ENCODE measurements at regions not wholly inside any gene's neighbourhood (a gene's known extent, or its start where the extent isn't known, plus 50 kb on each side); places are given as distances from the start of the nearest gene placed in this dataset.
"Not testable (repeated sequence)": the region's sequence is repeated elsewhere in the genome, so short reads cannot be mapped to it uniquely, and the experiment has no call there.

DNA sequence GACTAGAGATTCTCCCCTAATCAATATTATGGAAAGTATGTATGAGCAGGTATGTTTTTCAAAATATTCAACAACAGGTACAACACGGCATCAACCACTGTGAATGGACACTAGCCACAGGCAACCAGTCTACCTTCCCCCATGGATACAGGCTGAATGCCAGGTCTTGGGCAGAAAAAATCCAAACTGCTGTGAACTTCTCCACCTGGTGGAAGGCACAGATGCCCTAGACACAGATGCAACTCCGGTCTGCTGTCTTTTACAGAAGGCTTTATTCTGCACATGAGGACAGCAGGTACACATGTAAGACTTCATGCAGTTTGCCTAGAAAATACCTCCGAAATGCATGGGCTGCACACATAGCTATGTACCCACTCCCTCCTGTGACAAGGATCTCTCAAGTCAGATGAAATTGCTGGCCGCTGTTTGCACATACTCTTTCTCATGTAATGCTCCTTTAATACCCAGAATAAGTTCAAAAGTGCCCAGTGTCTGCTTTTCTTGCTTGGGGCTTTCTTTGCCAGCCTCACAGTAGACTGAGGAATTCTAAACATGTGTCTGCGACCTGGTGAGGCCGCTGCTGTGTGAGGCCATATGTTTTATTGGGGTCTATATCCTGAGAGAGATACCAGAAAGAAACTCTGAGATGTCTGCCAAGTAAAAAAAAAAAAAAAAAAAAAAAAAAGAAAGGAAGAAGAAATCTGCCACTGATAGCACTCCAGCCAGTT lies 325.9 kb downstream of the FOXO1 start:
- no peak for DNase-seq (ENCODE audit: low read depth)

DNA sequence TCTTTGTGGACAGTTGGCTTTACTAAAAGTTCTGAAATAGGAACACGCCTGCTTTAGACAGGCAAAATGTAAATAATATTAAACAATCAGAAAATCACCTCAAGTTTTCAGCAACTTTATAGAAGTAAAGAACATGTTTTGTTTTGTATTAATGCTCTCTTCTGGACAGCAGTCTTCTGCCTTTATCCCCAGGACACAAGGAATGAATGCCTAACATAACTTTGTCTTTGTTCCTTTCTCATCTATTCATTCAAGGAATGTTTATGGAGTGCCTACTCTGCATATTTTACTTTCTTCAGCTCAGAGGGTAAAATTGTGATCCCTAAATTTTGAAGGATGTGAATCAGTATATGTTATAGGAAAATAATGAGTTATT lies 325.4 kb downstream of the FOXO1 start:
- DNase-seq (ENCODE audit: low read depth): peak; percentile 0

DNA sequence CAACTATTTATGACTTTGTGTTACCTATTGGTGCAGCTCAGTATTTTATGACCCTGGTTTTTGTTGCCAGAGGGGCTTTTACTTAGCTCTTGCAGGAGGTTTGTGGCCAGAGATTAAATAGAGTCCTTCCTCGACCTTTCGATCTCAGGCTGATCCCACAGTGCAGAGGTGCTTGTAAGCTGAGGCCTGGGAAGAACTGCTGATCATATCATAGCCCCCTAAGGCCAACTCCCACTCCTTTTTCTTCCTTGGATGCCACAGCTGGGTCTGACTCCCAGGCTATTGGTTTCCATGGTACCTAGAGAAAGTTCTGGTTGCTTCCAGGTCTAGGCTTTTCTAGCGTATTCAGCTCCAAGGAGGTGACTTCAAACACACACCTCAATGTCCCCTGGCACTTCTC lies 324.9 kb downstream of the FOXO1 start:
- DNase-seq (ENCODE audit: low read depth): no peak

DNA sequence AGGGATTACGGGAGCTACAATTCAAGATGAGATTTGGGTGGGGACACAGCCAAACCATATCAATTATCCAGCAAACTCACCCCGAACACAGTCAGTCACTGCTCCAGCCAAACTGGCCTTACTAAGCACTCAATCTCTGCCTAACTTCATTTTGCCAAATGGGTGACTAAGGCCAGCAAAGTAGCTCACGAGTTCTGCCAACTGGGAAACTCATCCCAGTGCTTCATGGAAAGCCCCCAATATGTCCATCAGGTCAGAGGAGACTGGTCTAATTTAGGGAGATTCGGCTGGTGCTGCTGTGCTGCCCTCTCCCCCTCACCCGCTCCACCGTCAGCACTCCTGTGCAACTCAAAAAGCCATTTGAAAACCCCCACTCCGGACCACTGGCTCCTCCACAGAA lies 324.0 kb downstream of the FOXO1 start:
- no peak for DNase-seq (ENCODE audit: low read depth)

- no peak for DNase-seq (ENCODE audit: low read depth)
Measured at GRCh38 chr13:40342901-40343300, 323.5 kb downstream of the FOXO1 start.

GRCh38 chr13:40343550-40344269 lies 322.7 kb downstream of the FOXO1 start:
- DNase-seq (ENCODE audit: low read depth): no peak

GRCh38 chr13:40344270-40345148 lies 321.9 kb downstream of the FOXO1 start:
- no peak for DNase-seq (ENCODE audit: low read depth)

GRCh38 chr13:40345149-40345514 lies 321.3 kb downstream of the FOXO1 start:
- DNase-seq (ENCODE audit: low read depth): no peak

DNA sequence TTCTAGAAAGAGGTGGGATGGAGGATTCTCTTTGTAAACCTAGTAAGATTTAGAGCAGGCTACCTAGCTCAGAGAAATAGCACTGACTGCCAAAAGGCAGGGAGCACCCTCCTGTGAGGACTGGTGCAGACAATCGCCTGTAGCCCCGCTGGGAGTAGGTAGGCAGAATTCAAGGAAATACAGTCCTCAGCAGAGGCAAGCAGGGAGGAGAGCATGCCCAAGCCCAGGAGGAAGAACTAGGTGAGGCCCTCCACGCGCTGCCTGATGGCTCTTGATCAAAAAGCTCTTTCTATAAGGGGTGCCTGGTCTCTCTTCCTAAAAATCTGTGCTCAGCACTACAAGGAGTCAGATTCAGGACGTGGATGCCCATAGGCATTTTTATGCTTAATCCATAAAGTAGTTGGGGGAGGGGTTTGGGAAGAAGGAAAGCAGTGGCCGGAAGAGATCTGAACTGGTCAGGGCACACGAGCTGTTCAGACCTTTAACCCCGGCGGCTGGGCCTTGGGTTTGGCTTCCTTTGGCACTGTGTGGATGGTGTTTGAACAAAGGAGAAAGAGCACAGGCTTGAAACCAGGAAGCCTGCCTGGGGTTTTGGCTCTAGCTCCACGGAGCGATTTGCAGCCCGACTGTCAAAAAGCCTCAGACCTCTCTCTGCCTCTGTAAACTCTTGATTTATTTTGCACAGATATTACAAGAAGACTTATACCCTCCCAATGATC lies 320.6 kb downstream of the FOXO1 start:
- no peak for DNase-seq (ENCODE audit: low read depth)

DNA sequence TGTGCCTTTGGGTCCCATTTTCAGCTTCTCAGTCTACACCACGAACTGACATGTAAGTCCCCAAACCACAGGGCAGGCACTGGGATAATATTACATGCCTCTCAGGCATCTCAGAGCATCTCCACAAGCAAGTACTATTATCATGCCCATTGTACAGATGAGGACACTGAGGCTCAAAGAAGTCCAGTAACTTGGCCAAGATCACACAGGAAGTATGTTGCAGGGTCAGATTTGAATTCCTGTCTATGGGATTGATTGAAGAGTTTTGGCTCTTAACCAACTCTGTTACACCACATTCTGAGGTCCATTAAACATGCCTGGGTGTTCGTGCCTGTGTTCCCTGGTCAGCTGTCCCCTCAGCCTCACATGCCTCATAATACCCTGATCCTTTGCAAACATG lies 319.8 kb downstream of the FOXO1 start:
- DNase-seq (ENCODE audit: low read depth): no peak

DNA sequence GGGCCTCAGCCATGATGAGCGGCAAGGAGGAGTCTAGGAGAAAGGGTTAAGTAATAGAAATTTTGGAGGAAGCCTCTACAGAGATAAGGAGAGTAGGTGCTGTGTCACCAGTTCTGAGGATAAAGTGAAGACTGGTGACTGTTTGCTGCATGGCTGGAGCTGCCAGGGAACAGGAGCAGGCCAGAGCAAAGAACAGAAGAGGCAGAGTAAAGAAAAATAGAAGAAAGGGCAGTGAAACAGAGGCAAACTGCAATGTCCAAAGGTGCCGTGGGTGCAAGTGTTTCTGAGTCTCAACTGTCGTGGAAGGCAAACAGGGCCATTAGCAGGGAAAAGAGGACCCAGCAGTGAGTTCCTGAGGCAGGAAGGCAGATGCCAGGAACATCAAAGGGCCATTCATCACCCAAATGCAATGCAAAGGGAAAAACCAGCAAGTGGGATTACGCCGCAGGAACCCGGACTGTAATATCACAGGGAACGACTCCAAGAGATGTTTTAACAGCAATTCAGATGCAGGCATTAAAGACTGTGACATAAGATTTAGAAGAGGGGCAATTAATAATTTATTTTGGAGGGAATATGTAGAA lies 318.3 kb downstream of the FOXO1 start:
- no peak for DNase-seq (ENCODE audit: low read depth)

DNA sequence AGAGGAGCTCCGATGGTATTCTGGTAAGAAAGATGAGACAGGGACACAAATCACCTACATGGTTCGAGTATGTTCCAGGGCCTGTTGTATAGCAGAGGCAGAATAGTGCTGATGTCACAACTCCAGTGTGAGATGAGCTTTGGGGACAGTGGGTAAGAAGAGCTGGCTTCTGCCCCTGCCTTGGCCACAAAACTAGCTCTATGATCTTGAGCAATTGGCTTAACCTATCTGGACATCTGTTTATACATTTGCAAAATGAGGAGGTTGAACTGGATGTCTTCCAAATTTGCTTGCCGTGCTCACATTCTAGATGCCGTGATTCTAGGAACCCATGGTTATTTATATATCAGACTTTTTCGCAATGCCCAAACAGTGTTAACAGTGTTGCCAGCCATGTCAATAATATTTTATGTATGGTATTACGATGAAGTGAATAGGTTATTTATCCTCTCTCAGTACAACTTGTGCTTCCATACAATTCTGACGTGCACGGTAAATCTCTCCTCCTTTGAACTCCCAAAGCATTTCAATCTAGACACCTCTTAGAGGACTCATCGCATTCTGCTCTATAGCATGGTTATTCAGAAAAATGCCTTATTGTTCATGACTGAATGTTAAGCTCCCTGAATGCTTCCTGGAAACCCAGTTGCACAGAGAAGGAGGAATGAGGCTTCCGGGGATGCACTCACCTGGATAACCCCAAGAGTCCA lies 316.0 kb downstream of the FOXO1 start:
- DNase-seq (ENCODE audit: low read depth): no peak

- DNase-seq (ENCODE audit: low read depth): no peak
Measured at GRCh38 chr13:40351537-40352379, 314.7 kb downstream of the FOXO1 start.

- DNase-seq (ENCODE audit: low read depth): no peak
Measured at GRCh38 chr13:40352380-40352778, 314.1 kb downstream of the FOXO1 start.

GRCh38 chr13:40352802-40353562 lies 313.5 kb downstream of the FOXO1 start:
- no peak for DNase-seq (ENCODE audit: low read depth)

DNA sequence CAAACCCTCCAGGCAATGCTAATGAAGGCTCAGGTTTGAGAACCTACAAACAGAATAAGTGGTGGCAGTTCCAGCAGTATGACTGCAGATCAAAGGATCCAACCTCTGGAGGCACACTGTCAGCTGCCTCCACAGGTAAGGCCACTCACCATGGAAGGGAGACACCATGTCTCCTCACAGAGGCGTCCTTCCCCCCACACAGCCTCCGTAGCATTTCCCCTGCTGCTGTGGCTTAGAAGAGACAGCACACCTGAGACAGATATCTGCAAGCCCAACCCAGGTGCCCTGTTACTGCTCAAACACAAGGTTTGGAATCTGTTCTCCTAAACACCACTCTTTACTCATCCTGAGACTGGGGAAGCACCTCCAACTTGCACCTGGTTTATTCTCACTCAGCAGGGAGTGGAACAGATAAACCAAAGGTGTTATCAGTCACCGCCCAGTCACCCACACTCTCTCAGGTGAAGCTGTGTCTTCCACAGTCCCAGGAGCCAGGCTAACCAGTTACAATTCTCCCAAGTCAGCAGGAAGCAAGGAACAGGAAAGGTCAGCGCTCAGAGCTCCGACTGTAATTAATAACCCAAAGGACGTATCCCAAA lies 311.2 kb downstream of the FOXO1 start:
- no peak for DNase-seq (ENCODE audit: low read depth)

DNA sequence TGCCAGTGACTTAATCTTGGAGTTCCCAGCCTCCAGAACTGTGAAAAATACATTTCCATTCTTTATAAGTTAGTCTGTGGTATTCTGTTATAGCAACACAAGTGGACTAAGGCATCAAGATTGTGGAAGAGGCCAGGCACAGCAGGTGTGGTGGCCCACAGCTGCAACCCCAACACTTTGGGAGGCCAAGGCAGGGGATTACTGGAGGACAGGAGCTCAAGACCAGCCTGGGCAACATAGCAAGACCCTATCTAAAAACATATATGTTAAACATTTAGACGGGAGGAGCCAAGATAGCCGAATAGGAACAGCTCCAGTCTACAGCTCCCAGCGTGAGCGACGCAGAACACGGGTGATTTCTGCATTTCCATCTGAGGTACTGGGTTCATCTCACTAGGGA lies 310.4 kb downstream of the FOXO1 start:
- no peak for DNase-seq (ENCODE audit: low read depth)

DNA sequence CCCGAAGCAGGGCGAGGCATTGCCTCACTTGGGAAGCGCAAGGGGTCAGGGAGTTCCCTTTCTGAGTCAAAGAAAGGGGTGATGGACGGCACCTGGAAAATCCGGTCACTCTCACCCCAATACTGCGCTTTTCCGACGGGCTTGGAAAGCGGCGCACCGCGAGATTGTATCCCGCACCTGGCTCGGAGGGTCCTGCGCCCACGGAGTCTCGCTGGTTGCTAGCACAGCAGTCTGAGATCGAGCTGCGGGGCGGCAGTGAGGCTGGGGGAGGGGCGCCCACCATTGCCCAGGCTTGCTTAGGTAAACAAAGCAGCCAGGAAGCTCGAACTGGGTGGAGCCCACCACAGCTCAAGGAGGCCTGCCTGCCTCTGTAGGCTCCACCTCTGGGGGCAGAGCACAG lies 310.0 kb downstream of the FOXO1 start:
- not testable (repeated sequence) for DNase-seq (ENCODE audit: low read depth)

DNA sequence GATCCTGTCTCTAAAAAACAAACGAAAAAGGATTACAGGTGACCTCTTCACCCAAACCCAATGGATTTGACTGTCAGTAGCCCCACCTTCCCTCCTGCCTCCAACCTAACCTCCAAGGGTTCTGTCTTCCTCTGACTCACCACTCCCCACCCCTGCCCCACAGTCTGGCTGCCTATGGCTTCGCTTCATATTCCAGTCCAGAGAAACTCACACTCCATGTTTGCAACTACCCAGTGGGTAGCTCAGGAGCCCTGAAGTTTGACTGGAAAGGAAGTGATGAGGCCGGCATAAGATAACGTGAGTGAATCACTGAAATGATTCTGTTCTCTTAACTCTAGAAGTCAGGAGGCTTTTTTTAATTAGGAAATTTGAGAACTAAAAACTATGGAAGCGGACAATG lies 303.9 kb downstream of the FOXO1 start:
- no peak for DNase-seq (ENCODE audit: low read depth)
